Astrocyte (in vitro differentiated cells and primary cell): ENCODE measurements at regions not wholly inside any gene's neighbourhood (a gene's known extent, or its start where the extent isn't known, plus 50 kb on each side); places are given as distances from the start of the nearest gene placed in this dataset.

Source experiments
- DNase-seq: peaks from one replicate; pipeline ENCODE4 v3.0.0-alpha.2; 2010; ENCODE audit warnings: low read depth
- FAIRE-seq: peaks from 2 replicates; lab custom pipeline; 2011; peaks lifted over from hg19 to GRCh38; lab: Jason Lieb, UNC
- H2AFZ ChIP-seq: 2 replicates; pipeline ENCODE4 v1.6.0; 2012; ENCODE audit warnings: low read depth, low read length, inconsistent platforms
- H3K27ac ChIP-seq: 2 replicates; pipeline ENCODE4 v1.5.1; 2011; ENCODE audit warnings: low read depth, low read length, inconsistent platforms
- H3K27me3 ChIP-seq: 2 replicates; pipeline ENCODE4 v1.6.0; 2011; ENCODE audit warnings: low read length, inconsistent platforms; ENCODE audit not compliant: insufficient read depth
- H3K36me3 ChIP-seq: 2 replicates; pipeline ENCODE4 v1.5.1; 2011; ENCODE audit warnings: low read length, inconsistent platforms; ENCODE audit not compliant: insufficient read depth
- H3K4me1 ChIP-seq: 2 replicates; pipeline ENCODE4 v1.5.1; 2011; ENCODE audit warnings: low read length, inconsistent platforms; ENCODE audit not compliant: insufficient read depth
- H3K4me2 ChIP-seq: 2 replicates; pipeline ENCODE4 v1.6.0; 2012; ENCODE audit warnings: low read length, inconsistent platforms
- H3K4me3 ChIP-seq: 2 replicates; pipeline ENCODE4 v1.5.1; 2011; ENCODE audit warnings: low read depth, mild to moderate bottlenecking, low read length, inconsistent platforms; ENCODE audit not compliant: insufficient read depth
- H3K79me2 ChIP-seq: 2 replicates; pipeline ENCODE4 v1.6.0; 2012; ENCODE audit warnings: mild to moderate bottlenecking, low read length, inconsistent platforms; ENCODE audit not compliant: insufficient read depth
- H3K9ac ChIP-seq: 2 replicates; pipeline ENCODE4 v1.6.0; 2012; ENCODE audit warnings: mild to moderate bottlenecking, low read length, inconsistent platforms
- H3K9me3 ChIP-seq: 2 replicates; pipeline ENCODE4 v1.5.1; 2012; ENCODE audit warnings: low read depth, mild to moderate bottlenecking, low read length, inconsistent platforms; ENCODE audit not compliant: insufficient read depth
- H4K20me1 ChIP-seq: 2 replicates; pipeline ENCODE4 v1.6.0; 2012; ENCODE audit warnings: low read length, inconsistent platforms; ENCODE audit not compliant: insufficient read depth
- H3K27ac Mint-ChIP-seq: one replicate; pipeline ENCODE4 v1.8.0; 2021; ENCODE audit warnings: mild to moderate bottlenecking, mixed read lengths; ENCODE audit not compliant: unreplicated experiment
- H3K27me3 Mint-ChIP-seq: one replicate; pipeline ENCODE4 v1.8.0; 2021; ENCODE audit warnings: low read depth, mixed read lengths; ENCODE audit not compliant: unreplicated experiment
- H3K36me3 Mint-ChIP-seq: one replicate; pipeline ENCODE4 v1.8.0; 2021; ENCODE audit warnings: low read depth, mixed read lengths; ENCODE audit not compliant: unreplicated experiment
- H3K4me1 Mint-ChIP-seq: one replicate; pipeline ENCODE4 v1.8.0; 2021; ENCODE audit warnings: low read depth, mixed read lengths; ENCODE audit not compliant: unreplicated experiment
- H3K4me3 Mint-ChIP-seq: one replicate; pipeline ENCODE4 v1.8.0; 2021; ENCODE audit warnings: mild to moderate bottlenecking, moderate library complexity, mixed read lengths; ENCODE audit not compliant: unreplicated experiment
- H3K9me3 Mint-ChIP-seq: one replicate; pipeline ENCODE4 v1.8.0; 2021; ENCODE audit warnings: mild to moderate bottlenecking, mixed read lengths; ENCODE audit not compliant: unreplicated experiment
- CTCF ChIP-seq: IDR thresholded peaks from 2 replicates; pipeline ENCODE4 v1.5.1; 2011; ENCODE audit warnings: low read depth, mild to moderate bottlenecking, inconsistent platforms, low read length, moderate library complexity; ENCODE audit not compliant: insufficient read depth
- EZH2 ChIP-seq: IDR thresholded peaks from 2 replicates; pipeline ENCODE4 v1.6.1; 2012; ENCODE audit warnings: mild to moderate bottlenecking, low read length, inconsistent platforms; ENCODE audit not compliant: insufficient read depth

DNA sequence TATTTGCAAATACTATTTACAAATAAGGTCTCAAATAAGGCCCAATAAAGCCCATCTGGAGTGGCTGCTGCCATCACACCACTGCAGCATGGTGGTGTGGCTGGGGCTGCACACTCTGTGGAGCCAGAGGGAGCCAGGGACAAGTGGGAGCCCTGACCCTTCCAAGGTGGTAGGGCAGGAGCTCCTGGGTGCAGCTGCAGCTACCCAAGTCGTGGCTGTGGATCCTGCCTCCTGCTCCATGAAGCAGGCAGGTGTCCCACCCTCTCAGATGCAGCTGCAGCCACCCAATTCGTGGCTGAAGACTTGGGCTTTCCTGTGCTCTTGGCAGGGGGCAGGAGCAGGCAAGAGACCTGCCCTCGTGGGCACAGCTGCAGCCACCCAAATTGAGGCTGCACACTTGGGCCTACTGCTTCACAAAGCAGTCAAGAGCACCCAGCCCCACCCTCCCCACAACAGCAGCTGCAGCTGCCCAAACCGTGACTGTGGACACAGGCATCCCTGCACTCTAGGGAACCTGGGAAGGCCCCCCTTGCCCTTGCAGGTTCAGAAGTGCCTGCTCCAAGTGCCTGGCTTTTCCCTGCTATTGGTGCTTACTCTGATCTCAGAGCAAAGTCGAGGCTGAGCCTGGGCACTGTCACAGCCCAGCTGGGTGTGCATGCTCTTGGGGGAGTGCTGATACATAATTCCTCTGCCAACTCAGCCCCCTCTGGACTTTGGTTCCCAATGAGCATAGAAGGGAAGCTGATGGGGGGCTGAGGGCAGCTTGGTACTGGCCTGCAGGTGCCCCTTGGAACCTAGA is 614.8 kb downstream of the PCDH18 start:
- Histone ChIP-seq H3K79me2 (no peaks in the 10 kb centered on the region), H3K36me3 (no peaks in the 10 kb centered on the region), H3K4me1 (no peaks in the 10 kb centered on the region), H3K9ac (no peak overlapping the region), H4K20me1 (no peaks in the 10 kb centered on the region), H3K4me3 (no peak overlapping the region), H3K27me3 (no peaks in the 10 kb centered on the region), H2AFZ (no peak overlapping the region), H3K27ac (no peak overlapping the region), H3K4me2 (no peak overlapping the region), H3K9me3 (no peaks in the 10 kb centered on the region)
- TF ChIP-seq EZH2, result no peak
- TF ChIP-seq CTCF, result no peak
- FAIRE-seq (no peak), DNase-seq (no peak)
- no peaks in the 10 kb centered on the region for H3K36me3 Mint-ChIP-seq
- H3K4me3 Mint-ChIP-seq, result no peak overlapping the region
- H3K9me3 Mint-ChIP-seq, result no peaks in the 10 kb centered on the region
- peaks cover 6% of the 10 kb centered on the region for H3K4me1 Mint-ChIP-seq
- no peak overlapping the region for H3K27ac Mint-ChIP-seq
- no peaks in the 10 kb centered on the region for H3K27me3 Mint-ChIP-seq

DNA sequence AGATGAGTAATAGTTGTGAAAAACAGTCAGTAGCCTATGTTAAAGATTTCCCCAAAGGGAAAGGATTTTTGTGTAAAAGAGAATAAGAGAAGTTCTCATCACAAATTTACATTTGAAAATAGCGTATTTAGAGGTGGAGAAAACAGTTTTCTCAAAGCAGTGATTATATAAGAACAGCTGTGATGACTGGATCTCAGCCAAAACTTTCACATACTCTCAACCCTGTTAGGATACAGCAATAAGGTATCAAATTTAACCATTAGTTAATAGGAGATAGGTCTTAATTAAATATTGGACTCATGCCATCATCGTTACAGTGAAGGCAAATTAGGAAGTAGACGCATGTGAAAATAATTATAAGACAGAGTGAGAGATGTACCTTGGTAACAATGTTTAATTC is 622.7 kb downstream of the PCDH18 start:
- no peaks in the 10 kb centered on the region for H3K36me3 Mint-ChIP-seq
- no peak overlapping the region for H3K27ac ChIP-seq
- no peak overlapping the region for H2AFZ ChIP-seq
- no peaks in the 10 kb centered on the region for H3K36me3 ChIP-seq
- no peaks in the 10 kb centered on the region for H4K20me1 ChIP-seq
- H3K27ac Mint-ChIP-seq, result no peak overlapping the region
- no peak overlapping the region for H3K9ac ChIP-seq
- no peaks in the 10 kb centered on the region for H3K27me3 ChIP-seq
- no peak overlapping the region for H3K4me3 Mint-ChIP-seq
- H3K9me3 ChIP-seq, result no peaks in the 10 kb centered on the region
- no peaks in the 10 kb centered on the region for H3K9me3 Mint-ChIP-seq
- DNase-seq, result no peak
- H3K4me1 ChIP-seq, result no peaks in the 10 kb centered on the region
- H3K79me2 ChIP-seq, result no peaks in the 10 kb centered on the region
- H3K4me1 Mint-ChIP-seq, result no peaks in the 10 kb centered on the region
- H3K4me3 ChIP-seq, result no peak overlapping the region
- FAIRE-seq, result no peak
- H3K27me3 Mint-ChIP-seq, result no peaks in the 10 kb centered on the region
- TF ChIP-seq EZH2 (no peak), CTCF (no peak)
- no peak overlapping the region for H3K4me2 ChIP-seq

GRCh38 chr4:136908122-136908521 is 624.2 kb downstream of the PCDH18 start:
- H3K9ac ChIP-seq, result no peak overlapping the region
- Mint-ChIP-seq H3K9me3 (no peaks in the 10 kb centered on the region), H3K36me3 (no peaks in the 10 kb centered on the region), H3K4me3 (no peak overlapping the region), H3K27ac (no peak overlapping the region), H3K4me1 (no peaks in the 10 kb centered on the region), H3K27me3 (no peaks in the 10 kb centered on the region)
- no peak for DNase-seq
- no peak overlapping the region for H3K4me2 ChIP-seq
- H3K4me1 ChIP-seq, result no peaks in the 10 kb centered on the region
- H4K20me1 ChIP-seq, result no peaks in the 10 kb centered on the region
- H3K4me3 ChIP-seq, result no peak overlapping the region
- no peaks in the 10 kb centered on the region for H3K9me3 ChIP-seq
- no peaks in the 10 kb centered on the region for H3K36me3 ChIP-seq
- FAIRE-seq, result no peak
- H2AFZ ChIP-seq, result no peak overlapping the region
- no peaks in the 10 kb centered on the region for H3K79me2 ChIP-seq
- no peak overlapping the region for H3K27ac ChIP-seq
- no peak for TF ChIP-seq EZH2
- TF ChIP-seq CTCF, result no peak
- no peaks in the 10 kb centered on the region for H3K27me3 ChIP-seq
